Dermis microvascular lymphatic vessel endothelial cell (primary cell): ENCODE measurements at regions not wholly inside any gene's neighbourhood (a gene's known extent, or its start where the extent isn't known, plus 50 kb on each side); places are given as distances from the start of the nearest gene placed in this dataset.
A peak's percentile ranks its signal among the peaks of the same experiment; 100 is the strongest.

ENCODE experiments used
- DNase-seq, 2 donors: peaks; one replicate each; pipeline versions ENCODE4 v3.0.0 to v3.0.0-alpha.2; 2010; ENCODE audit warnings: low read depth in 2 of 2

GRCh38 chr9:126089789-126090188 is 236.8 kb upstream of the MVB12B start:
- DNase-seq, result no peak

GRCh38 chr9:126093771-126094170 is 232.9 kb upstream of the MVB12B start:
- no peak for DNase-seq

GRCh38 chr9:126095546-126096190 is 231.0 kb upstream of the MVB12B start:
- DNase-seq, result no peak

GRCh38 chr9:126096340-126096739 is 230.3 kb upstream of the MVB12B start:
- DNase-seq, result no peak

- DNase-seq, result no peak
Measured at GRCh38 chr9:126097679-126098078, 228.9 kb upstream of the MVB12B start.

- no peak for DNase-seq
Measured at GRCh38 chr9:126106404-126106803, 220.2 kb upstream of the MVB12B start.

- no peak for DNase-seq
Measured at GRCh38 chr9:126107693-126108092, 218.9 kb upstream of the MVB12B start.

- peak in 1 of 2 donors; percentile 23 for DNase-seq
Measured at GRCh38 chr9:126108240-126108639, 218.4 kb upstream of the MVB12B start.

- no peak for DNase-seq
Measured at GRCh38 chr9:126109575-126109974, 217.1 kb upstream of the MVB12B start.

GRCh38 chr9:126111556-126111955 is 215.1 kb upstream of the MVB12B start:
- no peak for DNase-seq

- no peak for DNase-seq
Measured at GRCh38 chr9:126112135-126112720, 214.4 kb upstream of the MVB12B start.

- DNase-seq, result no peak
Measured at GRCh38 chr9:126113176-126113575, 213.5 kb upstream of the MVB12B start.

GRCh38 chr9:126113756-126114408 is 212.7 kb upstream of the MVB12B start:
- no peak for DNase-seq

- no peak for DNase-seq
Measured at GRCh38 chr9:126114409-126114760, 212.2 kb upstream of the MVB12B start.

GRCh38 chr9:126114850-126115460 is 211.7 kb upstream of the MVB12B start:
- DNase-seq, result no peak

- DNase-seq, result no peak
Measured at GRCh38 chr9:126116351-126117157, 210.1 kb upstream of the MVB12B start.

GRCh38 chr9:126117158-126117425 is 209.5 kb upstream of the MVB12B start:
- DNase-seq, result no peak

GRCh38 chr9:126117631-126118030 is 209.0 kb upstream of the MVB12B start:
- DNase-seq, result no peak

- no peak for DNase-seq
Measured at GRCh38 chr9:126119731-126120130, 206.9 kb upstream of the MVB12B start.

- DNase-seq, result no peak
Measured at GRCh38 chr9:126122901-126123616, 203.6 kb upstream of the MVB12B start.

GRCh38 chr9:126123927-126124326 is 202.7 kb upstream of the MVB12B start:
- no peak for DNase-seq

GRCh38 chr9:126125177-126125576 is 201.5 kb upstream of the MVB12B start:
- DNase-seq, result no peak
